ENCODE measurements at regions not wholly inside any gene's neighbourhood (a gene's known extent, or its start where the extent isn't known, plus 50 kb on each side); places are given as distances from the start of the nearest gene placed in this dataset.

DNA sequence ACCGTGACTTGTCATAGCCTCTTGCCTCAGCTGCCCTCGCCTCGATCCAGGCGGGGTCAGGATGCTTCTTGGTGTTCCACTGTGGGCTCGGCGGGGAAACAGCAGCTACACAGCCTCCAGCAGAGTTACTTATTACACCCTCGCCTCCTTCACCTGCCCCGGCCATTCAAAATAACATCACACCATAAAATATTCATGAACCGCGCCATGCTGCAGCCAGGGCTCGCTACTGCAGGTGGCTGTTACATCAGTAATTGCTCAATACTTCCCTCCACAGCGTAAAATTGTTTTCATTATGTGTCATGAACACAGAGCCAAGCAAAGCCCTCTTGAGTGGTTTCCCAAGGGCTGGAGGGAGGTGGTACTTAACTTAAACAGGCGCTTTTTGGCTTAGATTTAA is 241.5 kb upstream of the SP8 start:
- Histone ChIP-seq H3K9ac (ENCODE audit: low read length in 2 of 2) (no peak overlapping the region), H3K4me3 (ENCODE audit: low read length in 2 of 2) (no peak overlapping the region), H3K27me3 (ENCODE audit: control insufficient read depth in 1 of 2, insufficient read depth in 2 of 2, low read length in 2 of 2) (peaks cover 0 to 2% of the 10 kb centered on the region in 2 donors), H3K9me3 (ENCODE audit: control insufficient read depth in 2 of 2, low read length in 2 of 2) (no peaks in the 10 kb centered on the region), H3K4me1 (ENCODE audit: control insufficient read depth, insufficient read depth, low read length) (no peaks in the 10 kb centered on the region), H3K27ac (ENCODE audit: low read length) (no peak overlapping the region), H3K36me3 (ENCODE audit: control insufficient read depth in 2 of 2, insufficient read depth in 2 of 2, low read length in 2 of 2) (no peaks in the 10 kb centered on the region)

DNA sequence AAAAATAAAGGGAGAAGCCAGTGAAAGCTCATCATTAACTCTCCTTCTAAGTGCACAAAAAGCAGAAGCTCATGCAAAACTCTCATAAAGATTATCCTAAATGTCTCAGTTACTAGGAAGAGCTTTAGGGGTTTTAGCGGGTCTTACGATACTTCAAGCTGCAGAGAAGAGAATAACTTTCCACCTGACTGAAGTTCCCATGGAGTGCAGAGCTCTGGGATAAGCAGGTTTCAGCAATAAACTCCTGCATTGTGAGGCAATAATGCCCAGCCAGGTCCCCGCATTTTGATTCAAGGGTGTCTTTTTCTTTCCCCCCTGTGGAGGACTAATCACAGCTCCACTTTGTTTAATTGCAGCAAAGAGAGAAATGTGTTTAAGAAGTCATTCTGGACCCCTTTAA is 241.9 kb upstream of the SP8 start:
- no peaks in the 10 kb centered on the region for H3K4me1 ChIP-seq (ENCODE audit: control insufficient read depth, insufficient read depth, low read length)
- H3K27ac ChIP-seq (ENCODE audit: low read length), result no peak overlapping the region
- H3K4me3 ChIP-seq (ENCODE audit: low read length in 2 of 2), result no peak overlapping the region
- H3K9me3 ChIP-seq (ENCODE audit: control insufficient read depth in 2 of 2, low read length in 2 of 2), result no peaks in the 10 kb centered on the region
- H3K27me3 ChIP-seq (ENCODE audit: control insufficient read depth in 1 of 2, insufficient read depth in 2 of 2, low read length in 2 of 2), result peaks cover 0 to 2% of the 10 kb centered on the region in 2 donors
- no peaks in the 10 kb centered on the region for H3K36me3 ChIP-seq (ENCODE audit: control insufficient read depth in 2 of 2, insufficient read depth in 2 of 2, low read length in 2 of 2)
- H3K9ac ChIP-seq (ENCODE audit: low read length in 2 of 2), result no peak overlapping the region

DNA sequence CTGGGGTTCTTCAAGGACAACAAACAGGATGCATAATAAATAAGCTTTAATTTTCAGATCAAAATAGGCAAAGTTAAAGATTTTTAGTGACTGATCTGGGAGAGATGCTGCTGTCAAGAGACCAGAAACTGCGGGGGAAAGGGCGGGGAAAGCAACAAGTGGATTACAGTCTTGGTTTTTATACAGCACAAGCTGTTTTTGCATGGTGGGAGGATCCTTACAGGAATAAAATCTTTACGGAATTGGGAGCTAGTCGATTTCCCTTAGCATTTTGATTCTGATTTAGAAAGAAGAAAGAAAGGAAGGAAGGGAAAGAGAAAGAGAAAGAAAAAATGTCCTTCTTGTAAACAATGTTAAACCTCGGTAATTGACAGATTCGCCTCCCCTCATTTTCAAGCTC is 242.3 kb upstream of the SP8 start:
- Histone ChIP-seq H3K4me3 (ENCODE audit: low read length in 2 of 2) (peak overlapping the region in 1 of 2 donors; percentile 11), H3K27me3 (ENCODE audit: control insufficient read depth in 1 of 2, insufficient read depth in 2 of 2, low read length in 2 of 2) (peaks cover 0 to 2% of the 10 kb centered on the region in 2 donors), H3K36me3 (ENCODE audit: control insufficient read depth in 2 of 2, insufficient read depth in 2 of 2, low read length in 2 of 2) (no peaks in the 10 kb centered on the region), H3K9me3 (ENCODE audit: control insufficient read depth in 2 of 2, low read length in 2 of 2) (no peaks in the 10 kb centered on the region), H3K9ac (ENCODE audit: low read length in 2 of 2) (no peak overlapping the region), H3K27ac (ENCODE audit: low read length) (no peak overlapping the region), H3K4me1 (ENCODE audit: control insufficient read depth, insufficient read depth, low read length) (no peaks in the 10 kb centered on the region)

- peaks cover 0 to 2% of the 10 kb centered on the region in 2 donors for H3K27me3 ChIP-seq (ENCODE audit: control insufficient read depth in 1 of 2, insufficient read depth in 2 of 2, low read length in 2 of 2)
- H3K9me3 ChIP-seq (ENCODE audit: control insufficient read depth in 2 of 2, low read length in 2 of 2), result no peaks in the 10 kb centered on the region
- no peak overlapping the region for H3K4me3 ChIP-seq (ENCODE audit: low read length in 2 of 2)
- no peak overlapping the region for H3K9ac ChIP-seq (ENCODE audit: low read length in 2 of 2)
- H3K36me3 ChIP-seq (ENCODE audit: control insufficient read depth in 2 of 2, insufficient read depth in 2 of 2, low read length in 2 of 2), result no peaks in the 10 kb centered on the region
- H3K27ac ChIP-seq (ENCODE audit: low read length), result no peak overlapping the region
- H3K4me1 ChIP-seq (ENCODE audit: control insufficient read depth, insufficient read depth, low read length), result no peaks in the 10 kb centered on the region
Observed at GRCh38 chr7:21030237-21030871, 243.7 kb upstream of the SP8 start.

DNA sequence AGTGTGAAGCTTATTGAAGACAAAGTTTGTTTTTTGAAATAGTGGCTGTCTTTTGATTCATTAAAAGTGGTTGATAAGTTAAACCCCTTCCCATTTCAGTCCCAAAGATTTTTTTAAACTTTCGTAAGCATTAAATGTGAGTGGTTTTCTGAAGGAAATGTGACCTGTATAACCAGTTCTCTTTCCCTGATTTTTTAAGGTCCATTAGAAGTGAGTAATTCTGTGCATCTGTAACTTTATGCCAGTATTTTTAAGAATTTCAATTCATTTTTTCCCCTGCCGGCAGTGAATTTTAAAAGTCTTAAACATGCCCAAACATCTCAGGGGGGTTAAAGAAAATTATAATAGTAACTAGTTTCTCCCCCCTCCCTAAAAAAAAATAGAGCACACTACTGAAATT is 254.6 kb upstream of the SP8 start:
- no peaks in the 10 kb centered on the region for H3K36me3 ChIP-seq (ENCODE audit: control insufficient read depth in 2 of 2, insufficient read depth in 2 of 2, low read length in 2 of 2)
- no peaks in the 10 kb centered on the region for H3K27me3 ChIP-seq (ENCODE audit: control insufficient read depth in 1 of 2, insufficient read depth in 2 of 2, low read length in 2 of 2)
- no peak overlapping the region for H3K9ac ChIP-seq (ENCODE audit: low read length in 2 of 2)
- no peaks in the 10 kb centered on the region for H3K9me3 ChIP-seq (ENCODE audit: control insufficient read depth in 2 of 2, low read length in 2 of 2)
- no peaks in the 10 kb centered on the region for H3K4me1 ChIP-seq (ENCODE audit: control insufficient read depth, insufficient read depth, low read length)
- no peak overlapping the region for H3K27ac ChIP-seq (ENCODE audit: low read length)
- H3K4me3 ChIP-seq (ENCODE audit: low read length in 2 of 2), result no peak overlapping the region

DNA sequence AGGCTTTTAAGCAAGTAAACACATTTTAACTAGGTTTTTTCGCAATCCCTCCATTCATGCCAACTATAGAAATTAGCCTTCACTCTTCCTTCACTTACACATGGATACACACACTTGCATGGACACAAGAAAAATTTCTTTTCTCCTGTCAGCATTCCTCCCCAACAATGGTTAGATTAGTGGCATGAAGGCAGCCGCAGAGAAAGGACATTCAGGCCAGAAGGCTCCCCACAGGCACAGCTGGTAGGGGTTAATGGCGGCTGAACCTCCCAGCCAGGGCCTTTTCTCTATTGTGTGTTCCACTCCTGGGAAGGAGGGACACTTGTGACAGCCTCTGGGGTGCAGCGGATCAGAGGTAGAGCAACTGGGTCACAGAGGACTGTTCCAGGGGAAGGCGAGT is 255.0 kb upstream of the SP8 start:
- Histone ChIP-seq H3K9me3 (ENCODE audit: control insufficient read depth in 2 of 2, low read length in 2 of 2) (no peaks in the 10 kb centered on the region), H3K9ac (ENCODE audit: low read length in 2 of 2) (no peak overlapping the region)

GRCh38 chr7:21044384-21044783 is 257.7 kb upstream of the SP8 start:
- Histone ChIP-seq H3K36me3 (ENCODE audit: control insufficient read depth in 2 of 2, insufficient read depth in 2 of 2, low read length in 2 of 2) (no peaks in the 10 kb centered on the region), H3K9ac (ENCODE audit: low read length in 2 of 2) (no peak overlapping the region), H3K4me1 (ENCODE audit: control insufficient read depth, insufficient read depth, low read length) (no peaks in the 10 kb centered on the region), H3K27ac (ENCODE audit: low read length) (no peak overlapping the region), H3K4me3 (ENCODE audit: low read length in 2 of 2) (no peak overlapping the region), H3K9me3 (ENCODE audit: control insufficient read depth in 2 of 2, low read length in 2 of 2) (no peaks in the 10 kb centered on the region), H3K27me3 (ENCODE audit: control insufficient read depth in 1 of 2, insufficient read depth in 2 of 2, low read length in 2 of 2) (no peaks in the 10 kb centered on the region)

More for the DNA sequence above, 255.0 kb upstream of the SP8 start:
- H3K27ac ChIP-seq (ENCODE audit: low read length), result no peak overlapping the region
- H3K27me3 ChIP-seq (ENCODE audit: control insufficient read depth in 1 of 2, insufficient read depth in 2 of 2, low read length in 2 of 2), result no peaks in the 10 kb centered on the region
- no peaks in the 10 kb centered on the region for H3K36me3 ChIP-seq (ENCODE audit: control insufficient read depth in 2 of 2, insufficient read depth in 2 of 2, low read length in 2 of 2)
- no peak overlapping the region for H3K4me3 ChIP-seq (ENCODE audit: low read length in 2 of 2)
- H3K4me1 ChIP-seq (ENCODE audit: control insufficient read depth, insufficient read depth, low read length), result no peaks in the 10 kb centered on the region

DNA sequence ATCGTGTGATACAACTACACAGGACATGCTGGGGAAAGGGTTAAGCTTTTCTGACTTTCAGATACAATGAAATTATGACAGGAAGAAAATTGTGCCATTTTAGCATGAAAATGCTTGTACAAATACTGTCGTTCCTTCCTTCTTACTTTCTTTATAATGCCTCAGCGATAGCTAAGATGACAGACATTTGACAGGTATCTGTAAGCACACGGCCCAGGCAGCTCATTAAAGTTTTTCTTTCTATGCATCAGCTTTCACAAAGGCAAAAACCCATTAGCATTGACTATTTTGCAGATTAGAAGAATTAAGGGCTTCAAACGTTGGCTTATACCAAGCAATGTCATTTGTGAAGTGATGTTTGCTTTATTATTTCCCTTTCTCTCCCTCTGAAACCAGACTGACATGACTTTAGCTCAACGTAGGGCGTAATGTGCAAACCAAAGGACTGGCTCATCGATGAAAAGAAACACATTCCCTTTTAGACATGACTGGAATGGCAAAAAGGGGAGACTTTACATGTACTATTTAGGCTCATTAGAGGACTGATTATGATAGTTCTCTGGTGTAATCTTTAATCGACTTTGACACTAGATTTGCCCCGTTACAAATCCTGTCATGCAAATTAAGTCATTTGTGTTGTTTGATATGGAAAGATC is 258.4 kb upstream of the SP8 start:
- H3K9me3 ChIP-seq (ENCODE audit: control insufficient read depth in 2 of 2, low read length in 2 of 2), result no peaks in the 10 kb centered on the region
- no peak overlapping the region for H3K27ac ChIP-seq (ENCODE audit: low read length)
- no peaks in the 10 kb centered on the region for H3K4me1 ChIP-seq (ENCODE audit: control insufficient read depth, insufficient read depth, low read length)
- H3K27me3 ChIP-seq (ENCODE audit: control insufficient read depth in 1 of 2, insufficient read depth in 2 of 2, low read length in 2 of 2), result no peaks in the 10 kb centered on the region
- H3K36me3 ChIP-seq (ENCODE audit: control insufficient read depth in 2 of 2, insufficient read depth in 2 of 2, low read length in 2 of 2), result no peaks in the 10 kb centered on the region
- no peak overlapping the region for H3K4me3 ChIP-seq (ENCODE audit: low read length in 2 of 2)
- no peak overlapping the region for H3K9ac ChIP-seq (ENCODE audit: low read length in 2 of 2)

GRCh38 chr7:21051865-21052264 is 265.2 kb upstream of the SP8 start:
- Histone ChIP-seq H3K27ac (ENCODE audit: low read length) (no peak overlapping the region), H3K36me3 (ENCODE audit: control insufficient read depth in 2 of 2, insufficient read depth in 2 of 2, low read length in 2 of 2) (no peaks in the 10 kb centered on the region), H3K27me3 (ENCODE audit: control insufficient read depth in 1 of 2, insufficient read depth in 2 of 2, low read length in 2 of 2) (no peaks in the 10 kb centered on the region), H3K9me3 (ENCODE audit: control insufficient read depth in 2 of 2, low read length in 2 of 2) (no peaks in the 10 kb centered on the region), H3K9ac (ENCODE audit: low read length in 2 of 2) (no peak overlapping the region), H3K4me3 (ENCODE audit: low read length in 2 of 2) (no peak overlapping the region), H3K4me1 (ENCODE audit: control insufficient read depth, insufficient read depth, low read length) (no peaks in the 10 kb centered on the region)

DNA sequence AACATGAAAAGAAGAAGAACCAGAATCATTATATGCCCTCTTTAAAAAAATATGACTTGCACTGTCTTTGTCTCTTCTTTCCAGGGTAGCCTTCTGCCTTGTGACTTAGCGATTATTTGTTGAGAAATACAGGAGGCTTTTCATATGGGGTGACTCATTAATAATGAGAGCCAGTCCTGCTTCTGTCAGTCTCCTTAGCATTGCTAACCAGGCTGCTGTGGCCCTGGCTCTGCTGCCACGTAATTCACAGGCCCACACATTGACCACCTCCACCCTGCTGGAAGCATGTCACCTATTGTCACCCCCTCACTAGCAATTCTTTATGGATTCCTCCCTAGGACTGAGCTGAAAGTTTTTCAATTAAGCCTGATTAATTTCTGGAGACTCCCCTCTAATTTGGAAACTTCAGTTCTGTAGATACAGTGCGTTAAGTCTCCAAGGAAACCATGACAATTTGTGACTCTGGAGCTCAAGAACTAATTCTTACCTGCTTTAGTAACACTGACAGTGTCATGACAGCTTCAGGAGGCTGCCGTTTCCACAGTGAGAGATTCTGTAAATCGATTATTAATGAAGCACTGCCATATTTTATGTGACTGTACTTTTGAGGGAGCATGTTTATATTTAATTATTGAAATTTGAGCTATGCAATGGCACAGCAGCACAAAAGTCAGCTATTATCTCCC is 267.9 kb upstream of the SP8 start:
- Histone ChIP-seq H3K27ac (ENCODE audit: low read length) (no peak overlapping the region), H3K9ac (ENCODE audit: low read length in 2 of 2) (no peak overlapping the region), H3K4me1 (ENCODE audit: control insufficient read depth, insufficient read depth, low read length) (no peaks in the 10 kb centered on the region), H3K9me3 (ENCODE audit: control insufficient read depth in 2 of 2, low read length in 2 of 2) (no peaks in the 10 kb centered on the region), H3K4me3 (ENCODE audit: low read length in 2 of 2) (no peak overlapping the region), H3K36me3 (ENCODE audit: control insufficient read depth in 2 of 2, insufficient read depth in 2 of 2, low read length in 2 of 2) (no peaks in the 10 kb centered on the region), H3K27me3 (ENCODE audit: control insufficient read depth in 1 of 2, insufficient read depth in 2 of 2, low read length in 2 of 2) (no peaks in the 10 kb centered on the region)

- Histone ChIP-seq H3K27me3 (ENCODE audit: control insufficient read depth in 1 of 2, insufficient read depth in 2 of 2, low read length in 2 of 2) (no peaks in the 10 kb centered on the region), H3K27ac (ENCODE audit: low read length) (no peak overlapping the region), H3K36me3 (ENCODE audit: control insufficient read depth in 2 of 2, insufficient read depth in 2 of 2, low read length in 2 of 2) (no peaks in the 10 kb centered on the region), H3K4me1 (ENCODE audit: control insufficient read depth, insufficient read depth, low read length) (no peaks in the 10 kb centered on the region), H3K9ac (ENCODE audit: low read length in 2 of 2) (no peak overlapping the region), H3K4me3 (ENCODE audit: low read length in 2 of 2) (no peak overlapping the region), H3K9me3 (ENCODE audit: control insufficient read depth in 2 of 2, low read length in 2 of 2) (no peaks in the 10 kb centered on the region)
Observed at GRCh38 chr7:21059069-21059468, 272.4 kb upstream of the SP8 start.

Data from stomach smooth muscle (tissue), 2 donors.